Smooth muscle cell (in vitro differentiated cells): ENCODE measurements at regions not wholly inside any gene's neighbourhood (a gene's known extent, or its start where the extent isn't known, plus 50 kb on each side); places are given as distances from the start of the nearest gene placed in this dataset.

Experiments used
- DNase-seq: peaks from one replicate; lab custom pipeline; 2025; ENCODE audit not compliant: unreplicated experiment; lab: John Stamatoyannopoulos, UW
- H2AFZ ChIP-seq: fragments of 200-600 bp; sonication (generic); 2 replicates; pipeline ENCODE4 v1.6.0; 2016; ENCODE audit warnings: antibody characterized with exemption, low read depth, mild to moderate bottlenecking
- H3F3A ChIP-seq: fragments of 200-600 bp; sonication (generic); 2 replicates; pipeline ENCODE4 v1.6.0; 2017; ENCODE audit warnings: antibody characterized with exemption, low read depth
- H3K27ac ChIP-seq: fragments of 200-600 bp; sonication (generic); 2 replicates; pipeline ENCODE4 v1.5.1; 2016; ENCODE audit warnings: low read depth, mild to moderate bottlenecking
- H3K27me3 ChIP-seq: fragments of 200-600 bp; sonication (generic); 2 replicates; pipeline ENCODE4 v1.6.1; 2016; ENCODE audit warnings: low read depth, mild to moderate bottlenecking
- H3K36me3 ChIP-seq: fragments of 200-600 bp; sonication (generic); 2 replicates; pipeline ENCODE4 v1.5.1; 2016; ENCODE audit warnings: low read depth
- H3K4me1 ChIP-seq: fragments of 200-600 bp; sonication (generic); 2 replicates; pipeline ENCODE4 v1.5.1; 2016; ENCODE audit warnings: low read depth
- H3K4me2 ChIP-seq: fragments of 200-600 bp; sonication (generic); 2 replicates; pipeline ENCODE4 v1.6.0; 2016; ENCODE audit warnings: mild to moderate bottlenecking
- H3K4me3 ChIP-seq: fragments of 200-600 bp; sonication (generic); 2 replicates; pipeline ENCODE4 v1.5.1; 2016; ENCODE audit warnings: mild to moderate bottlenecking
- H3K79me2 ChIP-seq: fragments of 200-600 bp; sonication (generic); 2 replicates; pipeline ENCODE4 v1.6.0; 2016; ENCODE audit warnings: low read depth, mild to moderate bottlenecking
- H3K9ac ChIP-seq: fragments of 200-600 bp; sonication (generic); 2 replicates; pipeline ENCODE4 v1.6.0; 2016; ENCODE audit warnings: low read depth
- H3K9me3 ChIP-seq: fragments of 200-600 bp; sonication (generic); replicated peaks from 2 replicates; pipeline ENCODE4 v1.5.1; 2016; ENCODE audit warnings: low read depth
- H4K20me1 ChIP-seq: fragments of 200-600 bp; sonication (generic); 2 replicates; pipeline ENCODE4 v1.6.0; 2016; ENCODE audit warnings: low read depth
- CTCF ChIP-seq: fragments of 200-600 bp; sonication (generic); IDR thresholded peaks from 2 replicates; pipeline ENCODE4 v1.5.1; 2017; ENCODE audit warnings: borderline replicate concordance, mild to moderate bottlenecking, antibody characterized with exemption; ENCODE audit not compliant: insufficient read depth, poor library complexity, severe bottlenecking
- WGBS: methylation state at CpG from one replicate; pipeline ENCODE4 v1.1.7; 2016; ENCODE audit warnings: low lambda C conversion rate; 5-methylcytosine and 5-hydroxymethylcytosine counted together

- Histone ChIP-seq H3K27ac (no peak overlapping the region), H3K9me3 (no peaks in the 10 kb centered on the region), H3K4me2 (no peak overlapping the region), H3F3A (no peaks in the 10 kb centered on the region), H3K36me3 (no peaks in the 10 kb centered on the region), H4K20me1 (no peaks in the 10 kb centered on the region), H3K9ac (no peak overlapping the region), H3K79me2 (no peaks in the 10 kb centered on the region), H3K27me3 (peaks cover 13% of the 10 kb centered on the region), H2AFZ (no peak overlapping the region), H3K4me1 (no peaks in the 10 kb centered on the region), H3K4me3 (no peak overlapping the region)
- TF ChIP-seq CTCF: no peak
- DNase-seq: no peak
- 82% methylated on average over 3 of the region's 3 CpGs for WGBS
Measured at GRCh38 chr2:221216636-221217035, 355.5 kb downstream of the EPHA4 start.

- no peak overlapping the region for H3K9ac ChIP-seq
- WGBS: 96% methylated on average over 2 of the region's 2 CpGs
- no peak overlapping the region for H3K27ac ChIP-seq
- H3K9me3 ChIP-seq: no peaks in the 10 kb centered on the region
- H3K27me3 ChIP-seq: no peaks in the 10 kb centered on the region
- TF ChIP-seq CTCF: no peak
- no peak overlapping the region for H2AFZ ChIP-seq
- no peak for DNase-seq
- no peaks in the 10 kb centered on the region for H3F3A ChIP-seq
- no peaks in the 10 kb centered on the region for H3K79me2 ChIP-seq
- no peak overlapping the region for H3K4me2 ChIP-seq
- H3K4me3 ChIP-seq: no peak overlapping the region
- no peaks in the 10 kb centered on the region for H3K36me3 ChIP-seq
- H3K4me1 ChIP-seq: no peaks in the 10 kb centered on the region
- H4K20me1 ChIP-seq: no peaks in the 10 kb centered on the region
Measured at GRCh38 chr2:221225752-221226151, 346.4 kb downstream of the EPHA4 start.

GRCh38 chr2:221228214-221228769 lies 343.8 kb downstream of the EPHA4 start:
- no peak overlapping the region for H3K4me2 ChIP-seq
- no peaks in the 10 kb centered on the region for H4K20me1 ChIP-seq
- H3K27me3 ChIP-seq: no peaks in the 10 kb centered on the region
- no peak overlapping the region for H2AFZ ChIP-seq
- no peak overlapping the region for H3K4me3 ChIP-seq
- no peak for DNase-seq
- H3K79me2 ChIP-seq: no peaks in the 10 kb centered on the region
- no peaks in the 10 kb centered on the region for H3F3A ChIP-seq
- no peak overlapping the region for H3K27ac ChIP-seq
- no peaks in the 10 kb centered on the region for H3K4me1 ChIP-seq
- H3K9me3 ChIP-seq: no peaks in the 10 kb centered on the region
- WGBS: 92% methylated on average over 3 of the region's 3 CpGs
- no peak overlapping the region for H3K9ac ChIP-seq
- no peak for TF ChIP-seq CTCF
- H3K36me3 ChIP-seq: no peaks in the 10 kb centered on the region

GRCh38 chr2:221229099-221229498 lies 343.0 kb downstream of the EPHA4 start:
- Histone ChIP-seq H3K9me3 (no peaks in the 10 kb centered on the region), H4K20me1 (no peaks in the 10 kb centered on the region), H2AFZ (no peak overlapping the region), H3K9ac (no peak overlapping the region), H3K36me3 (no peaks in the 10 kb centered on the region), H3K27me3 (no peaks in the 10 kb centered on the region), H3K4me2 (no peak overlapping the region), H3K4me1 (no peaks in the 10 kb centered on the region), H3K27ac (no peak overlapping the region), H3F3A (no peaks in the 10 kb centered on the region), H3K79me2 (no peaks in the 10 kb centered on the region), H3K4me3 (no peak overlapping the region)
- no peak for TF ChIP-seq CTCF
- no peak for DNase-seq
